ENCODE measurements at regions not wholly inside any gene's neighbourhood (a gene's known extent, or its start where the extent isn't known, plus 50 kb on each side); places are given as distances from the start of the nearest gene placed in this dataset.

DNA sequence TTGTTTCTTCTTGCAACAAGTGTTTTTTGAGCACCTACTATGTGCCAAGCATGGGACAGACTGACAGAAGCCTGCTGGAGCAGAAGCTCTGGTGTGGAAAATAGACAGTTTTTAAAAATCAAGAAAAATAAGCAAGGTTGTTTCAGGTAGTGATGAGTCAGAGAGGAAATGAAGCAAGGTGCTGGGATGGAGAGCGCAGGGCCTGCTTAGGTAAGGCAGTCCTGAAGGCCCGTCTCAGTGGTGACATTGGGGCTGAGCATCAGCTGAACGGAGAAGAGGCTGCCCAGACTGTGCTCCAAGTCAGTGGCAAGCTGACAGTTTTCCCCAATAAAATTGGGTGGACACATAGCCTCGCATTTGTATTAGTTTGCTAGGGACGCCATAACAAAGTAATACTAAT lies 263.6 kb downstream of the SS18 start:
- H3K9me3 ChIP-seq (ENCODE audit: control insufficient read depth, insufficient read depth, low read length), result no peaks in the 10 kb centered on the region
- H3K36me3 ChIP-seq (ENCODE audit: control insufficient read depth, insufficient read depth, low read length), result no peaks in the 10 kb centered on the region
- H3K4me1 ChIP-seq (ENCODE audit: control insufficient read depth, insufficient read depth, low read length), result no peaks in the 10 kb centered on the region
- H3K9ac ChIP-seq (ENCODE audit: low read depth, low read length), result no peak overlapping the region
- no peak overlapping the region for H3K4me3 ChIP-seq (ENCODE audit: low read depth, low read length)
- H3K27me3 ChIP-seq (ENCODE audit: control insufficient read depth, insufficient read depth, low read length), result no peaks in the 10 kb centered on the region

- no peaks in the 10 kb centered on the region for H3K4me1 ChIP-seq (ENCODE audit: control insufficient read depth, insufficient read depth, low read length)
Measured at GRCh38 chr18:25825979-25826776, 264.2 kb downstream of the SS18 start.

DNA sequence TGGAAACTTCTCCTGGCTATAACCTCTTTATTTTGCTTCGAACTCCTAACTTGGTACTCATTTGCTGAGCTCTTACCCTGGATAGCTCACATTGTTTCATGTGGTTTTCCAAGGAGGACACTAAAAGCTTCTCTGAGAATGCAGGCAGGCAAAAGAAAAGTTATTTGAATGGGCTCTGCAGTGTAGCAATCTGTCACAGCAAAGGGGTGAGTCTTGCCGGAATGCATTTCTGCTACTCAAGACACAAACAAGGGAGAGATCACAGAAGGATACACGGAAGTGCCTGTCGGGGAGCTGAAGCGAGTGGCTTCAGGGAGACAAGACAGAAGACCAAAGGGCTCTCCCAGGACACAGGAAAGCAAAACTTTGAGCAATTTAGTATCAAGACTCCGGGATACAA lies 265.4 kb downstream of the SS18 start:
- Histone ChIP-seq H3K9ac (ENCODE audit: low read depth, low read length) (no peak overlapping the region), H3K36me3 (ENCODE audit: control insufficient read depth, insufficient read depth, low read length) (no peaks in the 10 kb centered on the region), H3K27me3 (ENCODE audit: control insufficient read depth, insufficient read depth, low read length) (no peaks in the 10 kb centered on the region), H3K9me3 (ENCODE audit: control insufficient read depth, insufficient read depth, low read length) (no peaks in the 10 kb centered on the region), H3K4me3 (ENCODE audit: low read depth, low read length) (no peak overlapping the region), H3K4me1 (ENCODE audit: control insufficient read depth, insufficient read depth, low read length) (no peaks in the 10 kb centered on the region)

More at GRCh38 chr18:25825979-25826776, 264.2 kb downstream of the SS18 start:
- no peak overlapping the region for H3K9ac ChIP-seq (ENCODE audit: low read depth, low read length)
- no peak overlapping the region for H3K4me3 ChIP-seq (ENCODE audit: low read depth, low read length)
- no peaks in the 10 kb centered on the region for H3K36me3 ChIP-seq (ENCODE audit: control insufficient read depth, insufficient read depth, low read length)
- no peaks in the 10 kb centered on the region for H3K27me3 ChIP-seq (ENCODE audit: control insufficient read depth, insufficient read depth, low read length)
- H3K9me3 ChIP-seq (ENCODE audit: control insufficient read depth, insufficient read depth, low read length), result no peaks in the 10 kb centered on the region

- Histone ChIP-seq H3K4me1 (ENCODE audit: control insufficient read depth, insufficient read depth, low read length) (no peaks in the 10 kb centered on the region), H3K36me3 (ENCODE audit: control insufficient read depth, insufficient read depth, low read length) (no peaks in the 10 kb centered on the region), H3K9ac (ENCODE audit: low read depth, low read length) (no peak overlapping the region), H3K27me3 (ENCODE audit: control insufficient read depth, insufficient read depth, low read length) (no peaks in the 10 kb centered on the region), H3K4me3 (ENCODE audit: low read depth, low read length) (no peak overlapping the region), H3K9me3 (ENCODE audit: control insufficient read depth, insufficient read depth, low read length) (no peaks in the 10 kb centered on the region)
Measured at GRCh38 chr18:25819746-25820363, 270.6 kb downstream of the SS18 start.

- no peak overlapping the region for H3K4me3 ChIP-seq (ENCODE audit: low read depth, low read length)
- no peaks in the 10 kb centered on the region for H3K4me1 ChIP-seq (ENCODE audit: control insufficient read depth, insufficient read depth, low read length)
- no peaks in the 10 kb centered on the region for H3K9me3 ChIP-seq (ENCODE audit: control insufficient read depth, insufficient read depth, low read length)
- no peaks in the 10 kb centered on the region for H3K27me3 ChIP-seq (ENCODE audit: control insufficient read depth, insufficient read depth, low read length)
- no peaks in the 10 kb centered on the region for H3K36me3 ChIP-seq (ENCODE audit: control insufficient read depth, insufficient read depth, low read length)
- H3K9ac ChIP-seq (ENCODE audit: low read depth, low read length), result no peak overlapping the region
Measured at GRCh38 chr18:25818505-25818904, 271.9 kb downstream of the SS18 start.

GRCh38 chr18:25817546-25818237 lies 272.7 kb downstream of the SS18 start:
- Histone ChIP-seq H3K9ac (ENCODE audit: low read depth, low read length) (no peak overlapping the region), H3K4me1 (ENCODE audit: control insufficient read depth, insufficient read depth, low read length) (no peaks in the 10 kb centered on the region), H3K9me3 (ENCODE audit: control insufficient read depth, insufficient read depth, low read length) (no peaks in the 10 kb centered on the region), H3K36me3 (ENCODE audit: control insufficient read depth, insufficient read depth, low read length) (no peaks in the 10 kb centered on the region), H3K4me3 (ENCODE audit: low read depth, low read length) (no peak overlapping the region), H3K27me3 (ENCODE audit: control insufficient read depth, insufficient read depth, low read length) (no peaks in the 10 kb centered on the region)

DNA sequence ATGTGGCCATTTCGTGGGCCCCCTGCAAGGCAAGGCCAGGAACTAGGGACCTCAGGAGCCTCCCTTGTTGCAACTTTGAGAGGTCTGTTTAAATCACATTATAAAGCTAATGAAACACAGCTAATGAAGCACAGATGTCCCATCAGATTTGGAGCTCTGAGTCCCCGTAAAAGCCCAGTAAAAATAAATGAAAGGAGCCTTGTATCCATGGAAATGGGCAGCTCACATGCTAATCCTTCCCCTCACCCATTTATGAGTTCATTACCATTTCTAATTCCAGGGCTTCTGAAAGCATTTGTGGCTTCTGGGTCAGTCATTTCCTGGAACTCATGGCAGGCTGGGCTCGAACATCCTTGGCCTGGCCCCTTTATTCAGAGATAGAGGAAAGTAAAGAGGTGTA lies 274.8 kb downstream of the SS18 start:
- no peaks in the 10 kb centered on the region for H3K4me1 ChIP-seq (ENCODE audit: control insufficient read depth, insufficient read depth, low read length)
- no peaks in the 10 kb centered on the region for H3K27me3 ChIP-seq (ENCODE audit: control insufficient read depth, insufficient read depth, low read length)
- H3K9ac ChIP-seq (ENCODE audit: low read depth, low read length), result no peak overlapping the region
- H3K9me3 ChIP-seq (ENCODE audit: control insufficient read depth, insufficient read depth, low read length), result no peaks in the 10 kb centered on the region
- no peaks in the 10 kb centered on the region for H3K36me3 ChIP-seq (ENCODE audit: control insufficient read depth, insufficient read depth, low read length)
- H3K4me3 ChIP-seq (ENCODE audit: low read depth, low read length), result no peak overlapping the region

- Histone ChIP-seq H3K9ac (ENCODE audit: low read depth, low read length) (no peak overlapping the region), H3K4me3 (ENCODE audit: low read depth, low read length) (no peak overlapping the region), H3K36me3 (ENCODE audit: control insufficient read depth, insufficient read depth, low read length) (no peaks in the 10 kb centered on the region), H3K9me3 (ENCODE audit: control insufficient read depth, insufficient read depth, low read length) (no peaks in the 10 kb centered on the region), H3K27me3 (ENCODE audit: control insufficient read depth, insufficient read depth, low read length) (no peaks in the 10 kb centered on the region), H3K4me1 (ENCODE audit: control insufficient read depth, insufficient read depth, low read length) (no peaks in the 10 kb centered on the region)
Measured at GRCh38 chr18:25814841-25815458, 275.5 kb downstream of the SS18 start.

DNA sequence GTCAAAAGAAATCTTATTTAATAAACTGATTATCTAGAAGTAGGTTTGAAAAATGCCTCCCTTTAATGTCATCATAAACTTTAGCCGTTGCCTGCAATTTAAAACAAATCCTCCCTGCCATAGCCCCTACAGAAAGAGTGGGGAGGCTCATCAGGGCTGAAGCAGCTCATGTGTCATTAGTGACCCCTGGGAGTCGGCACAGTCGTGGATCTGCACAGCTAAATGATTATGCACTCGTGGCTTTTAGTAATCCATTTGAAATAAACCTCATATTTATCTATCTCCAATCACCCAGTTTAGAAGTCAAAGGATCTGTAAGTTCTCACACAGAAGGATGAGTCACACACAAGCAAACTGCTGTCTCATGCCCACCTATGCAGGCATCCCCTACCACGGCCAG lies 277.3 kb downstream of the SS18 start:
- H3K9ac ChIP-seq (ENCODE audit: low read depth, low read length), result no peak overlapping the region
- no peaks in the 10 kb centered on the region for H3K9me3 ChIP-seq (ENCODE audit: control insufficient read depth, insufficient read depth, low read length)
- no peaks in the 10 kb centered on the region for H3K36me3 ChIP-seq (ENCODE audit: control insufficient read depth, insufficient read depth, low read length)
- H3K4me3 ChIP-seq (ENCODE audit: low read depth, low read length), result no peak overlapping the region
- H3K4me1 ChIP-seq (ENCODE audit: control insufficient read depth, insufficient read depth, low read length), result no peaks in the 10 kb centered on the region
- H3K27me3 ChIP-seq (ENCODE audit: control insufficient read depth, insufficient read depth, low read length), result no peaks in the 10 kb centered on the region

- no peaks in the 10 kb centered on the region for H3K9me3 ChIP-seq (ENCODE audit: control insufficient read depth, insufficient read depth, low read length)
- no peak overlapping the region for H3K9ac ChIP-seq (ENCODE audit: low read depth, low read length)
- H3K36me3 ChIP-seq (ENCODE audit: control insufficient read depth, insufficient read depth, low read length), result no peaks in the 10 kb centered on the region
- H3K4me3 ChIP-seq (ENCODE audit: low read depth, low read length), result no peak overlapping the region
- no peaks in the 10 kb centered on the region for H3K4me1 ChIP-seq (ENCODE audit: control insufficient read depth, insufficient read depth, low read length)
- H3K27me3 ChIP-seq (ENCODE audit: control insufficient read depth, insufficient read depth, low read length), result no peaks in the 10 kb centered on the region
Measured at GRCh38 chr18:25810736-25811135, 279.7 kb downstream of the SS18 start.

DNA sequence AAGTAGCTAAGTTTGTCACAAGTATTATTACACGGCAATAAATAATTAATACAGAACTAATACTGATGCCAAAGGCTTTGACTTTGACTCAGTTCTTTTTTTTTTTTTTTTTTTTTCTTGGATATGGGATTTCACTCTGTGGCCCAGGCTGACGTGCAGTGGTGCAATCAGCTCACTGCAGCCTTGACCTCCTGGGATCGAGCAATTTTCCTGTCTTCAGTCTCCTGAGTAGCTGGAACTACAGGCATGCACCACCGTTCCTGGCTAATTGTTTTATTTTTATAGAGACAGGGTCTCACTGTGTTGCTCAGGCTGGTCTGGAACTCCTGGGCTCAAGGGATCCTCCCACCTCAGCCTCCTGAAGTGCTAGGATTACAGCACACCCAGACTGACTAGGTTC lies 284.5 kb downstream of the SS18 start:
- Histone ChIP-seq H3K4me3 (ENCODE audit: low read depth, low read length) (no peak overlapping the region), H3K4me1 (ENCODE audit: control insufficient read depth, insufficient read depth, low read length) (no peaks in the 10 kb centered on the region), H3K9ac (ENCODE audit: low read depth, low read length) (no peak overlapping the region), H3K27me3 (ENCODE audit: control insufficient read depth, insufficient read depth, low read length) (no peaks in the 10 kb centered on the region), H3K9me3 (ENCODE audit: control insufficient read depth, insufficient read depth, low read length) (no peaks in the 10 kb centered on the region), H3K36me3 (ENCODE audit: control insufficient read depth, insufficient read depth, low read length) (no peaks in the 10 kb centered on the region)

All from iPS-15b (cell line).